HG03097 (cell line): ENCODE measurements at regions not wholly inside any gene's neighbourhood (a gene's known extent, or its start where the extent isn't known, plus 50 kb on each side); places are given as distances from the start of the nearest gene placed in this dataset.

Experiments
- ATAC-seq: cut with Tn5 transposase; IDR thresholded peaks from one replicate; pipeline ENCODE4 v1.9.1; 2021; ENCODE audit not compliant: unreplicated experiment, low FRiP score

- ATAC-seq, result no peak
Measured at GRCh38 chr10:130230036-130230435, 93.8 kb downstream of the GLRX3 start.

GRCh38 chr10:130230611-130231010 is 94.4 kb downstream of the GLRX3 start:
- ATAC-seq, result no peak

GRCh38 chr10:130231251-130231741 is 95.1 kb downstream of the GLRX3 start:
- no peak for ATAC-seq

GRCh38 chr10:130232166-130233034 is 96.2 kb downstream of the GLRX3 start:
- no peak for ATAC-seq

GRCh38 chr10:130233035-130233360 is 96.8 kb downstream of the GLRX3 start:
- ATAC-seq, result no peak

GRCh38 chr10:130233426-130233825 is 97.2 kb downstream of the GLRX3 start:
- ATAC-seq, result no peak

GRCh38 chr10:130234171-130234965 is 98.2 kb downstream of the GLRX3 start:
- no peak for ATAC-seq

GRCh38 chr10:130236711-130237110 is 100.5 kb downstream of the GLRX3 start:
- no peak for ATAC-seq

GRCh38 chr10:130240409-130240808 is 104.2 kb downstream of the GLRX3 start:
- ATAC-seq, result no peak

GRCh38 chr10:130242513-130242912 is 106.3 kb downstream of the GLRX3 start:
- no peak for ATAC-seq

GRCh38 chr10:130243015-130243414 is 106.8 kb downstream of the GLRX3 start:
- ATAC-seq, result no peak

GRCh38 chr10:130244031-130244927 is 108.1 kb downstream of the GLRX3 start:
- no peak for ATAC-seq

GRCh38 chr10:130244928-130245495 is 108.8 kb downstream of the GLRX3 start:
- ATAC-seq, result no peak

- no peak for ATAC-seq
Measured at GRCh38 chr10:130246113-130246512, 109.9 kb downstream of the GLRX3 start.

- no peak for ATAC-seq
Measured at GRCh38 chr10:130250127-130250526, 113.9 kb downstream of the GLRX3 start.

GRCh38 chr10:130251766-130252165 is 115.6 kb downstream of the GLRX3 start:
- ATAC-seq, result no peak

- ATAC-seq, result no peak
Measured at GRCh38 chr10:130254243-130254642, 118.1 kb downstream of the GLRX3 start.

GRCh38 chr10:130254662-130255061 is 118.5 kb downstream of the GLRX3 start:
- no peak for ATAC-seq

GRCh38 chr10:130255777-130256176 is 119.6 kb downstream of the GLRX3 start:
- ATAC-seq, result no peak

- no peak for ATAC-seq
Measured at GRCh38 chr10:130257897-130258296, 121.7 kb downstream of the GLRX3 start.
